Smooth muscle cell (in vitro differentiated cells): ENCODE measurements at regions not wholly inside any gene's neighbourhood (a gene's known extent, or its start where the extent isn't known, plus 50 kb on each side); places are given as distances from the start of the nearest gene placed in this dataset.

Experiments used
- DNase-seq: peaks from one replicate; lab custom pipeline; 2025; ENCODE audit not compliant: unreplicated experiment; lab: John Stamatoyannopoulos, UW
- H2AFZ ChIP-seq: fragments of 200-600 bp; sonication (generic); 2 replicates; pipeline ENCODE4 v1.6.0; 2016; ENCODE audit warnings: antibody characterized with exemption, low read depth, mild to moderate bottlenecking
- H3F3A ChIP-seq: fragments of 200-600 bp; sonication (generic); 2 replicates; pipeline ENCODE4 v1.6.0; 2017; ENCODE audit warnings: antibody characterized with exemption, low read depth
- H3K27ac ChIP-seq: fragments of 200-600 bp; sonication (generic); 2 replicates; pipeline ENCODE4 v1.5.1; 2016; ENCODE audit warnings: low read depth, mild to moderate bottlenecking
- H3K27me3 ChIP-seq: fragments of 200-600 bp; sonication (generic); 2 replicates; pipeline ENCODE4 v1.6.1; 2016; ENCODE audit warnings: low read depth, mild to moderate bottlenecking
- H3K36me3 ChIP-seq: fragments of 200-600 bp; sonication (generic); 2 replicates; pipeline ENCODE4 v1.5.1; 2016; ENCODE audit warnings: low read depth
- H3K4me1 ChIP-seq: fragments of 200-600 bp; sonication (generic); 2 replicates; pipeline ENCODE4 v1.5.1; 2016; ENCODE audit warnings: low read depth
- H3K4me2 ChIP-seq: fragments of 200-600 bp; sonication (generic); 2 replicates; pipeline ENCODE4 v1.6.0; 2016; ENCODE audit warnings: mild to moderate bottlenecking
- H3K4me3 ChIP-seq: fragments of 200-600 bp; sonication (generic); 2 replicates; pipeline ENCODE4 v1.5.1; 2016; ENCODE audit warnings: mild to moderate bottlenecking
- H3K79me2 ChIP-seq: fragments of 200-600 bp; sonication (generic); 2 replicates; pipeline ENCODE4 v1.6.0; 2016; ENCODE audit warnings: low read depth, mild to moderate bottlenecking
- H3K9ac ChIP-seq: fragments of 200-600 bp; sonication (generic); 2 replicates; pipeline ENCODE4 v1.6.0; 2016; ENCODE audit warnings: low read depth
- H3K9me3 ChIP-seq: fragments of 200-600 bp; sonication (generic); replicated peaks from 2 replicates; pipeline ENCODE4 v1.5.1; 2016; ENCODE audit warnings: low read depth
- H4K20me1 ChIP-seq: fragments of 200-600 bp; sonication (generic); 2 replicates; pipeline ENCODE4 v1.6.0; 2016; ENCODE audit warnings: low read depth
- CTCF ChIP-seq: fragments of 200-600 bp; sonication (generic); IDR thresholded peaks from 2 replicates; pipeline ENCODE4 v1.5.1; 2017; ENCODE audit warnings: borderline replicate concordance, mild to moderate bottlenecking, antibody characterized with exemption; ENCODE audit not compliant: insufficient read depth, poor library complexity, severe bottlenecking
- WGBS: methylation state at CpG from one replicate; pipeline ENCODE4 v1.1.7; 2016; ENCODE audit warnings: low lambda C conversion rate; 5-methylcytosine and 5-hydroxymethylcytosine counted together

GRCh38 chr3:176009256-176009655, 1150.1 kb downstream of the NAALADL2 start:
- TF ChIP-seq CTCF: no peak
- Histone ChIP-seq H3K4me2 (no peak overlapping the region), H3K36me3 (no peaks in the 10 kb centered on the region), H3K9ac (no peak overlapping the region), H3K9me3 (no peaks in the 10 kb centered on the region), H3K27ac (no peak overlapping the region), H2AFZ (no peak overlapping the region), H3K4me3 (no peak overlapping the region), H3K79me2 (no peaks in the 10 kb centered on the region), H3K27me3 (no peaks in the 10 kb centered on the region), H4K20me1 (no peaks in the 10 kb centered on the region), H3F3A (no peaks in the 10 kb centered on the region), H3K4me1 (no peaks in the 10 kb centered on the region)
- no peak for DNase-seq
- 33% methylated on average over 1 of the region's 1 CpG for WGBS

GRCh38 chr3:176005564-176005963, 1146.4 kb downstream of the NAALADL2 start:
- H3K79me2 ChIP-seq: no peaks in the 10 kb centered on the region
- no peak overlapping the region for H3K4me3 ChIP-seq
- no peaks in the 10 kb centered on the region for H3K9me3 ChIP-seq
- H3F3A ChIP-seq: no peaks in the 10 kb centered on the region
- no peak overlapping the region for H3K4me2 ChIP-seq
- no peaks in the 10 kb centered on the region for H3K4me1 ChIP-seq
- no peaks in the 10 kb centered on the region for H3K27me3 ChIP-seq
- no peak for DNase-seq
- no peak for TF ChIP-seq CTCF
- no peaks in the 10 kb centered on the region for H3K36me3 ChIP-seq
- no peak overlapping the region for H3K27ac ChIP-seq
- no peak overlapping the region for H3K9ac ChIP-seq
- no peak overlapping the region for H2AFZ ChIP-seq
- H4K20me1 ChIP-seq: no peaks in the 10 kb centered on the region
- 79% methylated on average over 1 of the region's 1 CpG for WGBS

- DNase-seq: no peak
- no peak overlapping the region for H3K27ac ChIP-seq
- no peak overlapping the region for H2AFZ ChIP-seq
- no peak overlapping the region for H3K4me2 ChIP-seq
- TF ChIP-seq CTCF: no peak
- no peaks in the 10 kb centered on the region for H3K27me3 ChIP-seq
- WGBS: 100% methylated on average over 2 of the region's 2 CpGs
- no peaks in the 10 kb centered on the region for H3F3A ChIP-seq
- no peaks in the 10 kb centered on the region for H3K79me2 ChIP-seq
- H3K9me3 ChIP-seq: peaks cover 3% of the 10 kb centered on the region
- H3K9ac ChIP-seq: no peak overlapping the region
- H4K20me1 ChIP-seq: no peaks in the 10 kb centered on the region
- no peaks in the 10 kb centered on the region for H3K36me3 ChIP-seq
- H3K4me1 ChIP-seq: no peaks in the 10 kb centered on the region
- no peak overlapping the region for H3K4me3 ChIP-seq
Measured at GRCh38 chr3:175989161-175989560, 1130.0 kb downstream of the NAALADL2 start.

- no peak overlapping the region for H3K4me3 ChIP-seq
- no peak for TF ChIP-seq CTCF
- H3K9ac ChIP-seq: no peak overlapping the region
- H4K20me1 ChIP-seq: no peaks in the 10 kb centered on the region
- DNase-seq: no peak
- H3K27ac ChIP-seq: no peak overlapping the region
- H3F3A ChIP-seq: no peaks in the 10 kb centered on the region
- WGBS: 85% methylated on average over 1 of the region's 1 CpG
- H3K27me3 ChIP-seq: no peaks in the 10 kb centered on the region
- no peaks in the 10 kb centered on the region for H3K4me1 ChIP-seq
- H3K4me2 ChIP-seq: no peak overlapping the region
- peaks cover 3% of the 10 kb centered on the region for H3K9me3 ChIP-seq
- H3K79me2 ChIP-seq: no peaks in the 10 kb centered on the region
- no peaks in the 10 kb centered on the region for H3K36me3 ChIP-seq
- no peak overlapping the region for H2AFZ ChIP-seq
Measured at GRCh38 chr3:175988401-175988800, 1129.3 kb downstream of the NAALADL2 start.
